IMR-90 (cell line): ENCODE measurements at regions not wholly inside any gene's neighbourhood (a gene's known extent, or its start where the extent isn't known, plus 50 kb on each side); places are given as distances from the start of the nearest gene placed in this dataset.

Experiments
- ATAC-seq: fragments of 200-7000 bp; cut with Tn5 transposase; 2 replicates; pipeline ENCODE4 v1.9.1; 2020; ENCODE audit warnings: low read depth, mild to moderate bottlenecking, moderate library complexity
- BruUV-seq: library from RNA; stranded (reverse); fragments of 400-500 nt; replicated peaks from 2 replicates; lab custom pipeline; 2021; lab: Mats Ljungman, UMichigan
- CTCF ChIA-PET: fragments of 300-600 bp; formaldehyde crosslinking; extraction: SDS; loops from one replicate; lab custom pipeline; 2021; ENCODE audit warnings: antibody characterized with exemption; lab: Yijun Ruan, JAX
- POLR2A ChIA-PET: fragments of 300-600 bp; sonication (Branson Sonifier 250); formaldehyde crosslinking; loops from one replicate; lab custom pipeline; 2022; ENCODE audit warnings: antibody characterized with exemption; ENCODE audit not compliant: unreplicated experiment; lab: Charles Lee
- DNase-seq: peaks from one replicate; pipeline ENCODE4 v3.0.0; 2013
- H2AFZ ChIP-seq: replicated peaks from 2 replicates; pipeline ENCODE3; 2013; ENCODE audit warnings: low read length, mild to moderate bottlenecking; ENCODE audit not compliant: poor library complexity
- H2AK5ac ChIP-seq: 2 replicates; pipeline ENCODE4 v1.6.1; 2013; ENCODE audit warnings: low read depth, low read length, inconsistent platforms
- H2AK9ac ChIP-seq: replicated peaks from 2 replicates; pipeline ENCODE3; 2013; ENCODE audit warnings: mild to moderate bottlenecking, low read depth, low read length, moderate library complexity; ENCODE audit not compliant: poor library complexity
- H2BK120ac ChIP-seq: 2 replicates; pipeline ENCODE4 v1.6.1; 2013; ENCODE audit warnings: low read depth, low read length, inconsistent platforms
- H2BK15ac ChIP-seq: 3 replicates; pipeline ENCODE4 v1.6.1; 2013; ENCODE audit warnings: low read depth, low read length, inconsistent platforms
- H2BK20ac ChIP-seq: 2 replicates; pipeline ENCODE4 v1.6.1; 2013; ENCODE audit warnings: low read depth, mild to moderate bottlenecking, inconsistent platforms, low read length, moderate library complexity
- H2BK5ac ChIP-seq: 2 replicates; pipeline ENCODE4 v1.6.1; 2013; ENCODE audit warnings: mild to moderate bottlenecking, low read depth, low read length, inconsistent platforms; ENCODE audit not compliant: poor library complexity, severe bottlenecking
- H3K14ac ChIP-seq: replicated peaks from 2 replicates; pipeline ENCODE4 v1.6.1; 2013; ENCODE audit warnings: low read depth, low read length, inconsistent platforms
- H3K18ac ChIP-seq: 2 replicates; pipeline ENCODE4 v1.6.1; 2013; ENCODE audit warnings: low read depth, low read length, control low read depth
- H3K23ac ChIP-seq: 2 replicates; pipeline ENCODE4 v1.6.1; 2013; ENCODE audit warnings: low read depth, low read length, inconsistent platforms
- H3K27ac ChIP-seq: 2 replicates; pipeline ENCODE4 v1.5.1; 2013; ENCODE audit warnings: mild to moderate bottlenecking, control low read depth, low read length; ENCODE audit not compliant: insufficient read depth
- H3K27me3 ChIP-seq: 2 replicates; pipeline ENCODE4 v1.6.1; 2013; ENCODE audit warnings: low read length; ENCODE audit not compliant: control insufficient read depth, insufficient read depth
- H3K36me3 ChIP-seq: 2 replicates; pipeline ENCODE4 v1.6.1; 2013; ENCODE audit warnings: low read length, mixed read lengths; ENCODE audit not compliant: control insufficient read depth, insufficient read depth
- H3K4ac ChIP-seq: 2 replicates; pipeline ENCODE4 v1.6.1; 2013; ENCODE audit warnings: low read depth, low read length, inconsistent platforms
- H3K4me1 ChIP-seq: 2 replicates; pipeline ENCODE4 v1.6.1; 2013; ENCODE audit warnings: low read length, mixed read lengths; ENCODE audit not compliant: control insufficient read depth, insufficient read depth
- H3K4me2 ChIP-seq: 2 replicates; pipeline ENCODE4 v1.6.1; 2013; ENCODE audit warnings: low read depth, mild to moderate bottlenecking, control low read depth, low read length, moderate library complexity
- H3K4me3 ChIP-seq: 2 replicates; pipeline ENCODE4 v1.5.1; 2013; ENCODE audit warnings: low read depth, mild to moderate bottlenecking, control low read depth, low read length, moderate library complexity; ENCODE audit not compliant: insufficient read depth
- H3K56ac ChIP-seq: 2 replicates; pipeline ENCODE4 v1.6.1; 2013; ENCODE audit warnings: low read length, inconsistent platforms; ENCODE audit not compliant: insufficient read depth; ENCODE audit errors: extremely low read depth
- H3K79me1 ChIP-seq, 2 experiments: 2 replicates each; pipeline ENCODE4 v1.6.1; 2013; ENCODE audit warnings: low read length in 2 of 2, inconsistent platforms in 1 of 2, low read depth in 1 of 2
- H3K9ac ChIP-seq: 2 replicates; pipeline ENCODE4 v1.6.1; 2013; ENCODE audit warnings: low read depth, low read length, control low read depth
- H3K9me1 ChIP-seq: 2 replicates; pipeline ENCODE4 v1.6.1; 2013; ENCODE audit warnings: low read length, inconsistent platforms; ENCODE audit not compliant: insufficient read depth
- H3K9me3 ChIP-seq: 2 replicates; pipeline ENCODE4 v1.6.1; 2013; ENCODE audit warnings: low read length; ENCODE audit not compliant: control insufficient read depth, insufficient read depth
- H4K20me1 ChIP-seq: 2 replicates; pipeline ENCODE4 v1.6.1; 2013; ENCODE audit warnings: low read length, inconsistent platforms; ENCODE audit not compliant: insufficient read depth
- H4K5ac ChIP-seq: 2 replicates; pipeline ENCODE4 v1.6.1; 2013; ENCODE audit warnings: mild to moderate bottlenecking, low read depth, low read length, control low read depth
- H4K8ac ChIP-seq, 2 experiments: 2 replicates each; pipeline ENCODE4 v1.6.1; 2013; ENCODE audit warnings: low read depth in 2 of 2, low read length in 2 of 2, control low read depth in 1 of 2, inconsistent platforms in 1 of 2
- H4K91ac ChIP-seq: 2 replicates; pipeline ENCODE4 v1.6.1; 2013; ENCODE audit warnings: low read depth, low read length, inconsistent platforms; ENCODE audit not compliant: insufficient read depth
- CTCF ChIP-seq: conservative IDR thresholded peaks from 2 replicates; pipeline ENCODE4 v1.5.1; 2012; ENCODE audit warnings: mild to moderate bottlenecking, low read depth, low read length, improper control_type of control experiment
- FOS ChIP-seq: fragments of 150-350 bp; IDR thresholded peaks from 2 replicates; pipeline ENCODE4 v1.6.1; 2016; ENCODE audit warnings: low read depth, low read length
- MAFK ChIP-seq: IDR thresholded peaks from 2 replicates; pipeline ENCODE4 v1.6.1; 2012; ENCODE audit warnings: low read depth, low read length, improper control_type of control experiment
- MXI1 ChIP-seq: IDR thresholded peaks from 2 replicates; pipeline ENCODE4 v1.6.1; 2012; ENCODE audit warnings: low read depth, mild to moderate bottlenecking, low read length, moderate library complexity, borderline replicate concordance
- POLR2A ChIP-seq: IDR thresholded peaks from 2 replicates; pipeline ENCODE4 v1.6.1; 2012; ENCODE audit warnings: mild to moderate bottlenecking, low read depth, low read length
- RCOR1 ChIP-seq: IDR thresholded peaks from 2 replicates; pipeline ENCODE4 v1.6.1; 2012; ENCODE audit warnings: mild to moderate bottlenecking, low read length, improper control_type of control experiment; ENCODE audit not compliant: insufficient replicate concordance
- USF2 ChIP-seq: fragments of 150-350 bp; IDR thresholded peaks from 2 replicates; pipeline ENCODE4 v1.6.1; 2017; ENCODE audit warnings: mild to moderate bottlenecking, antibody characterized with exemption, low read length, low read depth
- WGBS, 2 experiments: methylation state at CpG; one replicate each; pipeline versions ENCODE4 v1.1.5 to v1.1.7; 2013; ENCODE audit warnings: missing lambda C conversion rate in 2 of 2; ENCODE audit not compliant: insufficient read length in 1 of 2; ENCODE audit errors: extremely low coverage in 2 of 2; 5-methylcytosine and 5-hydroxymethylcytosine counted together
- dilution Hi-C: fragments of 300-500 bp; cut with HindIII; formaldehyde crosslinking; loops from one replicate; pipeline ENCODE4 v1.14.3; 2018; ENCODE audit warnings: low sequenced_read_pairs; ENCODE audit not compliant: unreplicated experiment
- in situ Hi-C: fragments of 300-500 bp; cut with MboI; formaldehyde crosslinking; loops from 3 replicates; pipeline ENCODE4 v1.14.3; 2019; ENCODE audit warnings: low sequenced_read_pairs, inconsistent platforms, mixed read lengths
- intact Hi-C: fragments of 100-400 bp; cut with micrococcal nuclease; formaldehyde crosslinking; loops from 2 replicates; pipeline ENCODE4 v1.10.0; 2022

- Histone ChIP-seq H3K9me1 (no peaks in the 10 kb centered on the region), H3K4me2 (no peak overlapping the region), H4K91ac (no peak overlapping the region), H2AK9ac (no peak overlapping the region), H4K20me1 (no peaks in the 10 kb centered on the region), H2BK15ac (no peak overlapping the region), H3K18ac (no peak overlapping the region), H3K9me3 (peaks cover 2% of the 10 kb centered on the region; the same call in 1 of the 2 replicates), H3K27ac (no peak overlapping the region), H3K4ac (no peak overlapping the region), H2BK20ac (no peak overlapping the region), H3K4me3 (no peak overlapping the region), H3K27me3 (no peaks in the 10 kb centered on the region), H3K4me1 (no peaks in the 10 kb centered on the region), H4K5ac (no peak overlapping the region), H3K79me1 (no peaks in the 10 kb centered on the region), H3K23ac (no peak overlapping the region), H2AFZ (no peak overlapping the region), H2BK120ac (no peak overlapping the region), H2BK5ac (no peak overlapping the region), H2AK5ac (no peak overlapping the region), H3K14ac (no peak overlapping the region), H3K36me3 (no peaks in the 10 kb centered on the region), H3K56ac (no peak overlapping the region), H3K9ac (no peak overlapping the region), H4K8ac (no peak overlapping the region)
- POLR2A ChIA-PET = no interaction called here
- no peak for DNase-seq
- in situ Hi-C loops = no loop called here
- ATAC-seq = no peak
- TF ChIP-seq CTCF = no peak
- TF ChIP-seq RCOR1 = no peak
- TF ChIP-seq FOS = no peak
- TF ChIP-seq MAFK = no peak
- TF ChIP-seq USF2 = no peak
- no peak for TF ChIP-seq POLR2A
- TF ChIP-seq MXI1 = no peak
- dilution Hi-C loops = no loop called here
- no CpG with 5 or more reads among the region's 3 CpGs for WGBS, 2 experiments
- intact Hi-C loops = no loop called here
- CTCF ChIA-PET = no interaction called here
- no TSS peak for BruUV-seq
Observed at GRCh38 chrX:102043380-102043779, 82.1 kb upstream of the TCEAL2 start.
